ENCODE measurements at regions not wholly inside any gene's neighbourhood (a gene's known extent, or its start where the extent isn't known, plus 50 kb on each side); places are given as distances from the start of the nearest gene placed in this dataset.

GRCh38 chr7:137094-137891 lies 55.1 kb upstream of the FAM20C start:
- no peak for DNase-seq (ENCODE audit: low read depth)
- H3K4me3 ChIP-seq (ENCODE audit: low read depth, low read length): no peak overlapping the region
- TF ChIP-seq CTCF (IDR thresholded peaks at IDR 0.05; ENCODE audit: low read depth, low read length, missing control alignments): no peak
- in situ Hi-C loops (cut with HindIII; ENCODE audit: low sequenced_read_pairs): no loop called here

- no peak for DNase-seq (ENCODE audit: low read depth)
- TF ChIP-seq CTCF (IDR thresholded peaks at IDR 0.05; ENCODE audit: low read depth, low read length, missing control alignments): no peak
- H3K4me3 ChIP-seq (ENCODE audit: low read depth, low read length): no peak overlapping the region
- in situ Hi-C loops (cut with HindIII; ENCODE audit: low sequenced_read_pairs): no loop called here
Observed at GRCh38 chr7:139131-139530, 53.2 kb upstream of the FAM20C start.

- DNase-seq (ENCODE audit: low read depth): no peak
- TF ChIP-seq CTCF (IDR thresholded peaks at IDR 0.05; ENCODE audit: low read depth, low read length, missing control alignments): no peak
- in situ Hi-C loops (cut with HindIII; ENCODE audit: low sequenced_read_pairs): no loop called here
- no peak overlapping the region for H3K4me3 ChIP-seq (ENCODE audit: low read depth, low read length)
Observed at GRCh38 chr7:139561-140243, 52.7 kb upstream of the FAM20C start.

- no peak overlapping the region for H3K4me3 ChIP-seq (ENCODE audit: low read depth, low read length)
- no peak for TF ChIP-seq CTCF (IDR thresholded peaks at IDR 0.05; ENCODE audit: low read depth, low read length, missing control alignments)
- in situ Hi-C loops (cut with HindIII; ENCODE audit: low sequenced_read_pairs): no loop called here
- no peak for DNase-seq (ENCODE audit: low read depth)
Observed at GRCh38 chr7:140996-141395, 51.4 kb upstream of the FAM20C start.

GRCh38 chr7:142248-142941 lies 50.0 kb upstream of the FAM20C start:
- no peak for TF ChIP-seq CTCF (IDR thresholded peaks at IDR 0.05; ENCODE audit: low read depth, low read length, missing control alignments)
- no peak for DNase-seq (ENCODE audit: low read depth)
- H3K4me3 ChIP-seq (ENCODE audit: low read depth, low read length): no peak overlapping the region
- in situ Hi-C loops (cut with HindIII; ENCODE audit: low sequenced_read_pairs): no loop called here
